ENCODE measurements at regions not wholly inside any gene's neighbourhood (a gene's known extent, or its start where the extent isn't known, plus 50 kb on each side); places are given as distances from the start of the nearest gene placed in this dataset.

- no peak for TF ChIP-seq CTCF (IDR thresholded peaks at IDR 0.05; ENCODE audit: low read depth, low read length)
- DNase-seq (ENCODE audit: extremely low read depth, low read depth), result no peak
Observed at GRCh38 chr9:99511723-99512122, 289.6 kb downstream of the SEC61B start.

GRCh38 chr9:99513441-99514112 lies 291.5 kb downstream of the SEC61B start:
- DNase-seq (ENCODE audit: extremely low read depth, low read depth), result no peak
- TF ChIP-seq CTCF (IDR thresholded peaks at IDR 0.05; ENCODE audit: low read depth, low read length), result no peak

- DNase-seq (ENCODE audit: extremely low read depth, low read depth), result no peak
- no peak for TF ChIP-seq CTCF (IDR thresholded peaks at IDR 0.05; ENCODE audit: low read depth, low read length)
Observed at GRCh38 chr9:99515093-99515492, 293.0 kb downstream of the SEC61B start.

- no peak for TF ChIP-seq CTCF (IDR thresholded peaks at IDR 0.05; ENCODE audit: low read depth, low read length)
- no peak for DNase-seq (ENCODE audit: extremely low read depth, low read depth)
Observed at GRCh38 chr9:99515895-99516656, 294.0 kb downstream of the SEC61B start.

GRCh38 chr9:99516657-99517049 lies 294.6 kb downstream of the SEC61B start:
- DNase-seq (ENCODE audit: extremely low read depth, low read depth), result no peak
- no peak for TF ChIP-seq CTCF (IDR thresholded peaks at IDR 0.05; ENCODE audit: low read depth, low read length)

GRCh38 chr9:99523838-99524237 lies 297.8 kb upstream of the NR4A3 start:
- no peak for DNase-seq (ENCODE audit: extremely low read depth, low read depth)

More at GRCh38 chr9:99523838-99524237, 297.8 kb upstream of the NR4A3 start:
- no peak for TF ChIP-seq CTCF (IDR thresholded peaks at IDR 0.05; ENCODE audit: low read depth, low read length)
